ENCODE measurements at regions not wholly inside any gene's neighbourhood (a gene's known extent, or its start where the extent isn't known, plus 50 kb on each side); places are given as distances from the start of the nearest gene placed in this dataset.

- no peak overlapping the region for H3K4me3 Mint-ChIP-seq (ENCODE audit: unreplicated experiment)
- H3K27ac Mint-ChIP-seq (ENCODE audit: unreplicated experiment) = no peak overlapping the region
- H3K4me1 Mint-ChIP-seq (ENCODE audit: unreplicated experiment) = peaks cover 30% of the 10 kb centered on the region
- no peaks in the 10 kb centered on the region for H3K27me3 Mint-ChIP-seq (ENCODE audit: unreplicated experiment)
- no peaks in the 10 kb centered on the region for H3K9me3 Mint-ChIP-seq (ENCODE audit: unreplicated experiment)
- H3K36me3 Mint-ChIP-seq (ENCODE audit: unreplicated experiment) = no peaks in the 10 kb centered on the region
- TF ChIP-seq CTCF (IDR thresholded peaks at IDR 0.05) = no peak
- DNase-seq (ENCODE audit: extremely low spot score, unreplicated experiment) = no peak
Observed at GRCh38 chr10:25076506-25077177, 60.2 kb downstream of the THNSL1 start.

- H3K4me1 Mint-ChIP-seq (ENCODE audit: unreplicated experiment) = peaks cover 50% of the 10 kb centered on the region
- DNase-seq (ENCODE audit: extremely low spot score, unreplicated experiment) = no peak
- peak overlapping the region; percentile 61 for H3K27ac Mint-ChIP-seq (ENCODE audit: unreplicated experiment)
- no peaks in the 10 kb centered on the region for H3K36me3 Mint-ChIP-seq (ENCODE audit: unreplicated experiment)
- no peak for TF ChIP-seq CTCF (IDR thresholded peaks at IDR 0.05)
- H3K9me3 Mint-ChIP-seq (ENCODE audit: unreplicated experiment) = no peaks in the 10 kb centered on the region
- H3K4me3 Mint-ChIP-seq (ENCODE audit: unreplicated experiment) = no peak overlapping the region
- H3K27me3 Mint-ChIP-seq (ENCODE audit: unreplicated experiment) = no peaks in the 10 kb centered on the region
Observed at GRCh38 chr10:25078658-25079431, 62.4 kb downstream of the THNSL1 start.

- no peaks in the 10 kb centered on the region for H3K9me3 Mint-ChIP-seq (ENCODE audit: unreplicated experiment)
- H3K36me3 Mint-ChIP-seq (ENCODE audit: unreplicated experiment) = no peaks in the 10 kb centered on the region
- H3K4me3 Mint-ChIP-seq (ENCODE audit: unreplicated experiment) = peak overlapping the region; percentile 62
- TF ChIP-seq CTCF (IDR thresholded peaks at IDR 0.05) = peak; percentile 94
- no peaks in the 10 kb centered on the region for H3K27me3 Mint-ChIP-seq (ENCODE audit: unreplicated experiment)
- peaks cover 56% of the 10 kb centered on the region for H3K4me1 Mint-ChIP-seq (ENCODE audit: unreplicated experiment)
- peak overlapping the region; percentile 99 for H3K27ac Mint-ChIP-seq (ENCODE audit: unreplicated experiment)
- peak; percentile 94 for DNase-seq (ENCODE audit: extremely low spot score, unreplicated experiment)
Observed at GRCh38 chr10:25080880-25081581, 64.6 kb downstream of the THNSL1 start.

GRCh38 chr10:25082276-25083204, 66.1 kb downstream of the THNSL1 start:
- TF ChIP-seq CTCF (IDR thresholded peaks at IDR 0.05) = no peak
- Mint-ChIP-seq H3K27ac (ENCODE audit: unreplicated experiment) (peak overlapping the region; percentile 99), H3K36me3 (ENCODE audit: unreplicated experiment) (no peaks in the 10 kb centered on the region), H3K4me1 (ENCODE audit: unreplicated experiment) (peaks cover 56% of the 10 kb centered on the region), H3K9me3 (ENCODE audit: unreplicated experiment) (no peaks in the 10 kb centered on the region), H3K27me3 (ENCODE audit: unreplicated experiment) (no peaks in the 10 kb centered on the region), H3K4me3 (ENCODE audit: unreplicated experiment) (peak overlapping the region; percentile 8)
- DNase-seq (ENCODE audit: extremely low spot score, unreplicated experiment) = no peak

Data from osteocyte (in vitro differentiated cells).